Calu3 (cell line): ENCODE measurements at regions not wholly inside any gene's neighbourhood (a gene's known extent, or its start where the extent isn't known, plus 50 kb on each side); places are given as distances from the start of the nearest gene placed in this dataset.

ENCODE experiments used
- BruUV-seq: library from RNA; stranded (reverse); fragments of 400-500 nt; replicated peaks from 2 replicates; lab custom pipeline; 2021; lab: Mats Ljungman, UMichigan
- CTCF ChIA-PET: fragments of 300-600 bp; sonication (Branson Sonifier 250); formaldehyde crosslinking; loops from one replicate; lab custom pipeline; 2022; ENCODE audit warnings: antibody characterized with exemption; lab: Charles Lee
- DNase-seq: peaks from one replicate; pipeline ENCODE4 v3.0.0; 2022
- H3K27ac Mint-ChIP-seq: one replicate; pipeline ENCODE4 v1.8.0; 2022; ENCODE audit warnings: mixed read lengths; ENCODE audit not compliant: unreplicated experiment
- H3K27me3 Mint-ChIP-seq: one replicate; pipeline ENCODE4 v1.8.0; 2022; ENCODE audit warnings: mixed read lengths; ENCODE audit not compliant: unreplicated experiment
- H3K36me3 Mint-ChIP-seq: one replicate; pipeline ENCODE4 v1.8.0; 2022; ENCODE audit warnings: mild to moderate bottlenecking, moderate library complexity, mixed read lengths; ENCODE audit not compliant: insufficient read depth, unreplicated experiment
- H3K4me1 Mint-ChIP-seq: one replicate; pipeline ENCODE4 v1.8.0; 2022; ENCODE audit warnings: mild to moderate bottlenecking, low read depth, mixed read lengths; ENCODE audit not compliant: unreplicated experiment
- H3K4me3 Mint-ChIP-seq: one replicate; pipeline ENCODE4 v1.8.0; 2022; ENCODE audit warnings: mild to moderate bottlenecking, low read depth, moderate library complexity, mixed read lengths; ENCODE audit not compliant: unreplicated experiment
- H3K9me3 Mint-ChIP-seq: one replicate; pipeline ENCODE4 v1.8.0; 2022; ENCODE audit warnings: low read depth, mixed read lengths; ENCODE audit not compliant: unreplicated experiment
- CTCF ChIP-seq: fragments of 200-600 bp; IDR thresholded peaks from one replicate; pipeline ENCODE4 v1.8.0; 2022; ENCODE audit warnings: antibody characterized with exemption; ENCODE audit not compliant: unreplicated experiment
- intact Hi-C: fragments of 100-400 bp; cut with micrococcal nuclease; formaldehyde crosslinking; loops from one replicate; pipeline ENCODE4 v1.10.0; 2022; ENCODE audit not compliant: unreplicated experiment

GRCh38 chr6:44539701-44540355 is 152.3 kb downstream of the CDC5L start:
- intact Hi-C loops: no loop called here
- Mint-ChIP-seq H3K4me1 (no peaks in the 10 kb centered on the region), H3K27ac (no peak overlapping the region), H3K36me3 (no peaks in the 10 kb centered on the region), H3K9me3 (no peaks in the 10 kb centered on the region), H3K4me3 (no peak overlapping the region), H3K27me3 (peaks cover 46% of the 10 kb centered on the region)
- TF ChIP-seq CTCF: no peak
- BruUV-seq: no TSS peak
- CTCF ChIA-PET: interaction anchor here (0.6 kb wide), 1 partner anchor 19 kb away, joined by 4 read pairs; no protein-coding TSS in a partner anchor
- DNase-seq: no peak

GRCh38 chr6:44540881-44541280 is 153.4 kb downstream of the CDC5L start:
- no TSS peak for BruUV-seq
- intact Hi-C loops: no loop called here
- no peaks in the 10 kb centered on the region for H3K36me3 Mint-ChIP-seq
- no peak for TF ChIP-seq CTCF
- CTCF ChIA-PET: no interaction called here
- H3K27me3 Mint-ChIP-seq: peaks cover 57% of the 10 kb centered on the region
- H3K4me3 Mint-ChIP-seq: no peak overlapping the region
- H3K9me3 Mint-ChIP-seq: no peaks in the 10 kb centered on the region
- DNase-seq: no peak
- H3K4me1 Mint-ChIP-seq: no peaks in the 10 kb centered on the region
- H3K27ac Mint-ChIP-seq: no peak overlapping the region

GRCh38 chr6:44542401-44543116 is 155.1 kb downstream of the CDC5L start:
- no peak for DNase-seq
- BruUV-seq: no TSS peak
- no peak for TF ChIP-seq CTCF
- Mint-ChIP-seq H3K36me3 (no peaks in the 10 kb centered on the region), H3K4me3 (no peak overlapping the region), H3K27ac (no peak overlapping the region), H3K4me1 (no peaks in the 10 kb centered on the region), H3K9me3 (peaks cover 2% of the 10 kb centered on the region), H3K27me3 (peaks cover 74% of the 10 kb centered on the region)
- intact Hi-C loops: no loop called here
- CTCF ChIA-PET: no interaction called here

GRCh38 chr6:44543664-44544063 is 156.2 kb downstream of the CDC5L start:
- Mint-ChIP-seq H3K36me3 (no peaks in the 10 kb centered on the region), H3K9me3 (peaks cover 2% of the 10 kb centered on the region), H3K27me3 (peaks cover 80% of the 10 kb centered on the region), H3K4me1 (no peaks in the 10 kb centered on the region), H3K4me3 (no peak overlapping the region), H3K27ac (no peak overlapping the region)
- TF ChIP-seq CTCF: no peak
- intact Hi-C loops: no loop called here
- BruUV-seq: no TSS peak
- no peak for DNase-seq
- CTCF ChIA-PET: interaction anchor here (0.9 kb wide), 1 partner anchor 53 kb away, joined by 3 read pairs; no protein-coding TSS in a partner anchor
